A673 (cell line): ENCODE measurements at regions not wholly inside any gene's neighbourhood (a gene's known extent, or its start where the extent isn't known, plus 50 kb on each side); places are given as distances from the start of the nearest gene placed in this dataset.

ENCODE experiments used
- CTCF ChIP-seq: fragments of 300-800, 200-600 bp; sonication (generic); conservative IDR thresholded peaks from 2 replicates; pipeline ENCODE4 v1.5.1; 2017; ENCODE audit warnings: low read depth, mild to moderate bottlenecking, antibody characterized with exemption, low read length, moderate library complexity, mixed read lengths
- EZH2 ChIP-seq: fragments of 200-600 bp; sonication (generic); IDR thresholded peaks from 2 replicates; pipeline ENCODE4 v1.6.1; 2017; ENCODE audit warnings: borderline replicate concordance, low read depth, mild to moderate bottlenecking, mixed read lengths, antibody characterized with exemption, low read length; ENCODE audit not compliant: poor library complexity, severe bottlenecking

DNA sequence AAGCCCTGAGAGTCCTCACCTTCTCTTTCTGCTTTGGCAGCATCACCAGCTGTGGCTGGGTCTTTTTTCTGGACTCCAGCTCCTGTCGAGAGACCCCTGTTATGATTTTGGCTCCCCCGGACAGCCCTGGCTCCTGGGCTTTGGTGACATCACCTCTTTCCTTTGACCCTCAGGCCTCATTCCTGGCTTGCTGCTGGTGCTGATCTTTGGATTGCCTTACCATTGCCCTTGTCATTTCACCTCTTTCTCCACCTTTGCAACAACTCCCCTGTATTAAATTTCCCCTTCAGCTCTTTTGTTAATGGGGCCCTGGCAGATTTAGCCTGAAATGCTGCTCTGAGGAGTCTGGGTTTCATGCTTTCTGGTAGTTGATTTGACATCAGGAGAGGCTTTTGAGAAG is 322.8 kb downstream of the ZSWIM6 start:
- TF ChIP-seq CTCF (no peak), EZH2 (no peak)
